ENCODE measurements at regions not wholly inside any gene's neighbourhood (a gene's known extent, or its start where the extent isn't known, plus 50 kb on each side); places are given as distances from the start of the nearest gene placed in this dataset.

- TF ChIP-seq EZH2 (IDR thresholded peaks at IDR 0.05; ENCODE audit: low read length) = no peak
- TF ChIP-seq, protein P1, sequence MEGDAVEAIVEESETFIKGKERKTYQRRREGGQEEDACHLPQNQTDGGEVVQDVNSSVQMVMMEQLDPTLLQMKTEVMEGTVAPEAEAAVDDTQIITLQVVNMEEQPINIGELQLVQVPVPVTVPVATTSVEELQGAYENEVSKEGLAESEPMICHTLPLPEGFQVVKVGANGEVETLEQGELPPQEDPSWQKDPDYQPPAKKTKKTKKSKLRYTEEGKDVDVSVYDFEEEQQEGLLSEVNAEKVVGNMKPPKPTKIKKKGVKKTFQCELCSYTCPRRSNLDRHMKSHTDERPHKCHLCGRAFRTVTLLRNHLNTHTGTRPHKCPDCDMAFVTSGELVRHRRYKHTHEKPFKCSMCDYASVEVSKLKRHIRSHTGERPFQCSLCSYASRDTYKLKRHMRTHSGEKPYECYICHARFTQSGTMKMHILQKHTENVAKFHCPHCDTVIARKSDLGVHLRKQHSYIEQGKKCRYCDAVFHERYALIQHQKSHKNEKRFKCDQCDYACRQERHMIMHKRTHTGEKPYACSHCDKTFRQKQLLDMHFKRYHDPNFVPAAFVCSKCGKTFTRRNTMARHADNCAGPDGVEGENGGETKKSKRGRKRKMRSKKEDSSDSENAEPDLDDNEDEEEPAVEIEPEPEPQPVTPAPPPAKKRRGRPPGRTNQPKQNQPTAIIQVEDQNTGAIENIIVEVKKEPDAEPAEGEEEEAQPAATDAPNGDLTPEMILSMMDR (optimal IDR thresholded peaks at IDR 0.05 in 1 of 3, IDR thresholded peaks at IDR 0.05 in 1 of 3, conservative IDR thresholded peaks at IDR 0.05 in 1 of 3; ENCODE audit: extremely low read depth in 1 of 3, insufficient read depth in 2 of 3, low read length in 3 of 3) = no peak
- Histone ChIP-seq H4K20me1 (ENCODE audit: control insufficient read depth, extremely low read depth, insufficient read depth, low read length) (no peaks in the 10 kb centered on the region), H3K4me1 (ENCODE audit: control insufficient read depth, extremely low read depth, insufficient read depth, low read length) (no peaks in the 10 kb centered on the region), H3K9ac (ENCODE audit: control insufficient read depth, extremely low read depth, insufficient read depth, low read length) (no peak overlapping the region), H2AFZ (ENCODE audit: control insufficient read depth, low read length) (no peak overlapping the region), H3K9me3 (ENCODE audit: control insufficient read depth, low read depth, low read length) (no peaks in the 10 kb centered on the region), H3K9me1 (ENCODE audit: control insufficient read depth, extremely low read depth, insufficient read depth, low read length) (no peaks in the 10 kb centered on the region), H3K79me2 (ENCODE audit: control insufficient read depth, insufficient read depth, low read length) (no peaks in the 10 kb centered on the region), H3K4me2 (ENCODE audit: control insufficient read depth, extremely low read depth, insufficient read depth, low read depth, low read length) (no peak overlapping the region), H3K27ac (ENCODE audit: control insufficient read depth, insufficient read depth, low read length) (no peak overlapping the region), H3K4me3 (ENCODE audit: control insufficient read depth in 2 of 3, extremely low read depth in 1 of 3, insufficient read depth in 2 of 3, low read depth in 1 of 3, low read length in 3 of 3) (no peak overlapping the region), H3K27me3 (ENCODE audit: control insufficient read depth, extremely low read depth, insufficient read depth, low read length) (peaks cover 45% of the 10 kb centered on the region), H3K36me3 (ENCODE audit: control insufficient read depth in 2 of 2, extremely low read depth in 1 of 2, insufficient read depth in 2 of 2, low read length in 2 of 2) (no peaks in the 10 kb centered on the region)
- dilution Hi-C loops (cut with MboI; ENCODE audit: extremely low pct_ligation_motif_present, low sequenced_read_pairs) = no loop called here
- DNase-seq (ENCODE audit: low read depth, low spot score) (no peak), FAIRE-seq (no peak)
Observed at GRCh38 chr7:131942287-131943150, 386.1 kb upstream of the PODXL start.

DNA sequence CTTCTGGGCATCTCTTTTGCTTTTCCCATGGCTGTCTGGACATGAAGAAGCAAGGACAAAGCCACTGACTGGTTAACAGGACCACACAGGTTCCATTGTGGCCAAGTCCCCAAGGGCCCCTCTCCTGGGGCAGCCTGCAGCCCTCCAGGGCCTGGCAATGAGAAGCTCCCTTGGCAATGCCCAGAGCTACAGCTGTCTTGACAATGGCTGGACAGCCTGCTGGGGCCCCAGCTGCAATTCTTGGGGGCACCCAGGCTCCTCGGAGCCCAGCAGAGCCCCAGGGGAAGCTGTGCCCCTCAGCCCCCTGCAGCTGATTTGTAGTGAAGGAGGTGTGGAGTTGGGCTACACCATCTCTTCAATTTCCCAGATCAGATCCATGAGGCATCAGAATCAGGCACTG, 384.9 kb upstream of the PODXL start:
- no peak for TF ChIP-seq EZH2 (IDR thresholded peaks at IDR 0.05; ENCODE audit: low read length)
- no peak for FAIRE-seq
- H3K27me3 ChIP-seq (ENCODE audit: control insufficient read depth, extremely low read depth, insufficient read depth, low read length) = peaks cover 41% of the 10 kb centered on the region

More for the DNA sequence above, 384.9 kb upstream of the PODXL start:
- Histone ChIP-seq H3K79me2 (ENCODE audit: control insufficient read depth, insufficient read depth, low read length) (no peaks in the 10 kb centered on the region), H2AFZ (ENCODE audit: control insufficient read depth, low read length) (no peak overlapping the region), H3K9me1 (ENCODE audit: control insufficient read depth, extremely low read depth, insufficient read depth, low read length) (no peaks in the 10 kb centered on the region), H3K4me1 (ENCODE audit: control insufficient read depth, extremely low read depth, insufficient read depth, low read length) (no peaks in the 10 kb centered on the region), H3K4me2 (ENCODE audit: control insufficient read depth, extremely low read depth, insufficient read depth, low read depth, low read length) (no peak overlapping the region), H3K27ac (ENCODE audit: control insufficient read depth, insufficient read depth, low read length) (no peak overlapping the region), H3K9ac (ENCODE audit: control insufficient read depth, extremely low read depth, insufficient read depth, low read length) (no peak overlapping the region), H4K20me1 (ENCODE audit: control insufficient read depth, extremely low read depth, insufficient read depth, low read length) (no peaks in the 10 kb centered on the region), H3K9me3 (ENCODE audit: control insufficient read depth, low read depth, low read length) (no peaks in the 10 kb centered on the region), H3K4me3 (ENCODE audit: control insufficient read depth in 2 of 3, extremely low read depth in 1 of 3, insufficient read depth in 2 of 3, low read depth in 1 of 3, low read length in 3 of 3) (no peak overlapping the region), H3K36me3 (ENCODE audit: control insufficient read depth in 2 of 2, extremely low read depth in 1 of 2, insufficient read depth in 2 of 2, low read length in 2 of 2) (no peaks in the 10 kb centered on the region)
- DNase-seq (ENCODE audit: low read depth, low spot score) = no peak
- dilution Hi-C loops (cut with MboI; ENCODE audit: extremely low pct_ligation_motif_present, low sequenced_read_pairs) = no loop called here
